Brain pericyte (primary cell): ENCODE measurements at regions not wholly inside any gene's neighbourhood (a gene's known extent, or its start where the extent isn't known, plus 50 kb on each side); places are given as distances from the start of the nearest gene placed in this dataset.

Source experiments
- DNase-seq: peaks from one replicate; pipeline ENCODE4 v3.0.0-alpha.2; 2012; ENCODE audit warnings: low read depth, low spot score

DNA sequence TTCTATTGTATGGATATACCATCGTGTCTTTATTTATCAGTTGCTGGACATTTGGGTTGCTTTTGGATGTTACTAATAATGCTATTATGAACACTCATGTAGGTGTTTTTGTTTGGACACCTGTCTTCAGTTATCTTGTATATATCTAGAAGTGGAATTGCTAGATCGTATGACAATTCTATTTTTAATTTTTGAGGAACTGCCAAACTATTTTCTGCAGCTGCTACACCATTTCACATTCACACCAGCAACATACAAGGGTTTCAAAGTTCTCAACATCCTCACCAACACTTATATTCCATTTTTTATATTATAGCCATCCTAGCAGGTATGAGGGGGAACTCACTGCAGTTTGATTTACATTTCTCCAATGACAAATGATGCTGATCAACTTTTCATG lies 324.6 kb downstream of the CAAP1 start:
- DNase-seq, result no peak

GRCh38 chr9:26566141-26566540 lies 326.5 kb downstream of the CAAP1 start:
- no peak for DNase-seq

DNA sequence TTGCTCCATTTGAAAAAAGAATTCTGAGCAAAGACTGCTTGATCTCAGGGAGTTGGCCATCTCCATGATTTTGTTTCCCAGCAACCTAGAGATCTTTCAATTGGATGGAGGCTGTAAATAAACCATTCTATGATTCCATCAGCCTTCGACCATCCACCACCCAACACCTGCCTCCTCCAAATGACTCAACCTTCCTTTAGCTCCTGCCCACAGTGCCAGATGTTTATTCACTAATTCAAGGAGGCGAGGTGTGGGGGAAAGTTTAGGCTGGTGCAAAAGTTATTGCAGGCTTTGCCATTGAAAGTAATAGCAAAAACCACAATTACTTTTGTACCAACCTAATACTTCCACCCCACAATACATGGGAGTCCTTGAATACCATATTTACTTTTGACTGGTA lies 327.5 kb downstream of the CAAP1 start:
- no peak for DNase-seq

- no peak for DNase-seq
Measured at GRCh38 chr9:26562338-26562737, 330.3 kb downstream of the CAAP1 start.

DNA sequence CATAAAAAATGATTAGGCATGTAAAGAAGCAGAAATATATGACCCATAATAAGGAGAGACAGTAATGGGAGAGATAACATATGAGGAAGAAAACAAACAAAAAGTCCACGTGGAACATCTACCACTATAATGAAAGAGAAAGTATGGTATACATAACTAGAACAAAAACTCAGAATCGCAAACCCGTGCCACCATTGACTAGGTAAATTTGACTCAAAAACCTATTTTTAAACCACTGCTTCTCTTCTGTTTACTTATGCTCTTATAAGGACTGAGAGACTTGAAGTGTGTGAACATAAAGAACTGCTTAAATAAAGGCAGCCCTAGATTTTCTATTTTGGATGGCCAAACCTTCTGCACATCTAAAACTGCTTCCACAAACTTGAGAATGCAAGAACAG lies 330.7 kb downstream of the CAAP1 start:
- DNase-seq, result no peak

DNA sequence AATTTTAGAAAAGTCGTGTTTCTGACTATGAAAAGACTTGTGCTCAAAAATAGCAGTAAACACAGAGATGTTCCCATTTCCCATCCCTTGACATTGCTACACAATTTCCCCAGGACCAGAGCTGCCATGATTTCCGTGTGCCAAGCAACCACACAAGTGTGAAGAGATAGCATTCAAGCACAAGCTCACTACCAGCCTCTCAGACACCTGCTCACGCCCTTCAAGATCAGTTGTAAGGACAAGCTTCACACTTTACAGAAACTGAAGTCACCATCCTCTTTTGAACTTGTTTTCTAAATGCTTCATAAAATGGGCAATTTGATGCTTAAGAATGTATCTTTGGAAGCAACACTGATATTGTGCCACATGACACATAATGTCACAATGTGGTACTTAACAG lies 333.1 kb downstream of the CAAP1 start:
- DNase-seq, result no peak

GRCh38 chr9:26551971-26552370 lies 340.6 kb downstream of the CAAP1 start:
- no peak for DNase-seq

- DNase-seq, result no peak
Measured at GRCh38 chr9:26551451-26551850, 341.2 kb downstream of the CAAP1 start.

GRCh38 chr9:26548781-26549290 lies 343.8 kb downstream of the CAAP1 start:
- DNase-seq, result no peak

GRCh38 chr9:26539867-26540493 lies 352.6 kb downstream of the CAAP1 start:
- no peak for DNase-seq

- DNase-seq, result no peak
Measured at GRCh38 chr9:26537211-26537610, 355.4 kb downstream of the CAAP1 start.

DNA sequence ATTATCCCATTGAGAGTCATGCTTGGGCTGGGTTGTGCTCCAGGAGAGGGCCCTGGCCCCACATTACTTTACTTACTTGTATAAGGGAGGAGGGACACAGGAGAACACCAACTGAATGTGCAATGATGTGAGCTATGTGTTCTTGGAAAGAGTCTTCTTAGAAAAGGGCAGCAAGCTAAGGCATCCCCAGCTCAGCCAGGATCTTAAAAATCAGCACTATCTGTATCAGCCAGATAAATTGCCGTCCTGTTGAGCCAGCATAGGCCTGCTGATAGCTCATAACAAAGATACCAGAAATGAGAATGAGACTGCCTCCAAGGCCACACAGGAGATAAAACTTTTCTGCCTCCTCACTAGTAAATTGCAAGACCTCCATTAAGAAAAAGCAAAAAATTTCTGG lies 357.5 kb downstream of the CAAP1 start:
- DNase-seq, result no peak

- no peak for DNase-seq
Measured at GRCh38 chr9:26530841-26531240, 361.8 kb downstream of the CAAP1 start.

DNA sequence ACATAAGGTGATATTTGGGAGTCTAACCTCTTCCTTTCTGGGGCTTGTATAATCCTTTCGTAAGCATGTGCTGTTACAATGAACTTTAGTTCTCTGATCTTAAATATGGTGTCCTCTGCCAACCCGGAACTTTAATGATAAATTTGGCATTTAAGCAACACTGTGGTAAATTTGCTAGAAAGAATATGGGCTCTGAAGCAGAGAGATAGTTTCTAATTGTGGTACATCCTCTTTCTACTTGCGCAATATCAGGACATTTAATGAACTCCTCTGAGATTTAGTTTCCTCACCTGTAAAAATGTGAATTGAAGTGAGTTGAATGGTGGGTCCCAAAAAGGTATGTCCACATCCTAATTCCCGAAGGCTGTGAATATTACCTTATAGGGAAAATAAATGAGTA lies 364.7 kb downstream of the CAAP1 start:
- no peak for DNase-seq

DNA sequence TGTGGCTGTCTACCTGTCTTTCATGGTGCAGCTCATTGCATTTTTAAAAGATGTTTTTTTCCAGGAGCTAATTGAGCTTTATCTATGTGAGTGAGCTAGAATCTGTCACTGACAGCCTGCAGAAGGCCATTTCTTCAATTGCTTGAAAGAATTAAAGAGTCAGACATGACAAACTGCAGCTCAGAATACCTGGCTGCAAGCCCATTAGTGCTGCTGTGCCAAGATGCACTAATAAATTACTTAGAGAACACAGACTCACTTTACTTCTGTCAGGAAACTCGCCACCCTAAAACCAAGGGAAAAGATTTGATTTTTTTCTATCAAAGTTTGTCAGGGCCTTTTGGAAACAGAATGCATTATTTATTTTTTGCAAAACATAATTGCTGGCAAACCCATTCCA lies 368.3 kb downstream of the CAAP1 start:
- no peak for DNase-seq

GRCh38 chr9:26523577-26523976 lies 369.0 kb downstream of the CAAP1 start:
- DNase-seq, result no peak

DNA sequence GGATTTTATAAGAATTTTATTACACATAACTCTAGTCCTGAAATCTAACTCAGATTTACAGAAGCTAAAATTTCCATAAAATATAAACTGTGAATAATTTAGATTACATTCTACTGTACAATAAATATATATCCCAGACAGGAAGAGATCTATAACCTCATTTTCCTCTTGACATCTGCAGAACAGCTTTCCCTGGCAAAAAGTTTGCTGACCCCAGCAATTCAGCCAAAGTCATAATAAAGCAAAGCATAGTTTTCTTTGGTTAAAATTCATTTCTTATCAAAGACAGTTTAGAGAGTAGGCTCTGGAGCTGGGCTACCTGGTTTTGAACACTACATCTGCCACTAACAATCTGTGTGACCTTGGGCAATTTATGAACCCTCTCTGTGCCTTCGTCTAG lies 372.5 kb downstream of the CAAP1 start:
- no peak for DNase-seq

GRCh38 chr9:26516773-26517343 lies 375.7 kb downstream of the CAAP1 start:
- DNase-seq, result no peak

- DNase-seq, result no peak
Measured at GRCh38 chr9:26513730-26514129, 378.9 kb downstream of the CAAP1 start.

DNA sequence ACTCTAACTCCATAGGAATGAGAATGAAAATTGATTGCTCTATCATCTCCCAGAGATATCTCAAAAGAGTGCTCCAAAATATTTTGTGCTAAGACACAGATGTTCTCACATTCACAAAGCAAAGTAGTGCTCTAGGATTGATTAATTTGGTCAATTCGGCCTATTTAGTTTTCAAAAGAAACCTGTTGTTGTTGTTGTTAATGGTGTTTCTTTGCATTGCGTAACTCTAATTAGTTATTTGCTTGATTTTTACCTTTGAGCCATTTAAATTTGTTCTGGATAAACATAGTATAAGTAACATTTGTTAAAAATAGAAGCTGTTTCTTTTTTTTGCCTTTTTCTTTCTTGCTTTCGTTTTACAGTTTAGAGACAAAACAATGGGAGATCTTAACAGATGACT lies 382.5 kb downstream of the CAAP1 start:
- no peak for DNase-seq

- no peak for DNase-seq
Measured at GRCh38 chr9:26508897-26509296, 383.7 kb downstream of the CAAP1 start.

- DNase-seq, result no peak
Measured at GRCh38 chr9:26504057-26504456, 388.5 kb downstream of the CAAP1 start.

DNA sequence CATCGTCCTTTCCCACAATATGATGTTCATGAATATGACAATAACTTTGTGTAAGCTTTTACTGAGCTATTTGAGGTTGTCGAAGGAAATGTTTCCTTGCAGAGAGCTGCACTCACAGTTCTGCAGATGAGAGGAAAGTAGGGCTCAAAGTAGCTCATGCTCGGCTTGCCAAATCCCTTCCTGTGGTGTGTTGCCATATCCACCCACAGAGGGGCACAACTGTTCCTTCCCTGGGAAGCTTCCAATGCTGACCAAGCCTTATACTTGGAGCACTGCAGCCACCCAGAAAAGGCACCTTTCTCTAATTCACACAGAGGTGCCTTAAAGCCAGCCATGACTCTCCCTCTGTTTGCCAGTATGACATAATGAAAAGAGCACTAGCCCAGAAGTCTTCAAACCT lies 390.3 kb downstream of the CAAP1 start:
- DNase-seq, result no peak

DNA sequence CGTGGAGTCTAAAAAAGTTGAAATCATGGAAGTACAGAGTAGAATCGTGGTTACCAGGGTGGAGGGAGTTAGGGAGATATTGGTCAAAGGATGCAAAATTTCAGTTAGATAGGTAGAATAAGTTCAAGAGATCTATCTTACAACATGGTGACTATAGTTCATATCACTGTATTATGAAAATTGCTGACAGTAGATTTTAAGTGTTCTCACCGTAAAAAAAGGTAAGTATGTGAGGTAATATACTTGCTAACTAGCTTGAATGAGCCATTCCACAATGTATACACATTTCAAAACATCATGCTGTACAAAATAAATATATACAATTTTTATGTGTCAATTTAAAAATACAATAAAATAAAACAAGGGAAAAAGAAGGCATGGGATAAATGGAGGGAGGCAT lies 392.1 kb downstream of the CAAP1 start:
- DNase-seq, result no peak
